Thyroid gland (tissue), 4 donors: ENCODE measurements at regions not wholly inside any gene's neighbourhood (a gene's known extent, or its start where the extent isn't known, plus 50 kb on each side); places are given as distances from the start of the nearest gene placed in this dataset.

Experiments
- DNase-seq, 2 donors: peaks; one replicate each; pipeline ENCODE4 v3.0.0-alpha.2; 2019
- H3K27ac ChIP-seq, 3 donors: fragments of 200-600 bp; sonication (generic); 1 replicate in 2 of 3; 2 replicates in 1 of 3; pipeline ENCODE4 v1.5.1; 2016 to 2019; ENCODE audit warnings: mild to moderate bottlenecking in 1 of 3, moderate library complexity in 1 of 3
- H3K27me3 ChIP-seq: fragments of 200-600 bp; sonication (generic); one replicate; pipeline ENCODE4 v1.5.1; 2019
- H3K36me3 ChIP-seq, 2 donors: fragments of 200-600 bp; sonication (generic); one replicate each; pipeline ENCODE4 v1.5.1; 2016 to 2019
- H3K4me1 ChIP-seq, 2 donors: fragments of 200-600 bp; sonication (generic); one replicate each; pipeline ENCODE4 v1.5.1; 2017 to 2019
- H3K4me3 ChIP-seq, 3 donors: fragments of 200-600 bp; sonication (generic); replicated peaks in 1 of 3; 1 replicate in 2 of 3; 2 replicates in 1 of 3; pipeline ENCODE4 v1.5.1; 2016; ENCODE audit warnings: mild to moderate bottlenecking in 1 of 3
- H3K9me3 ChIP-seq: fragments of 200-600 bp; sonication (generic); one replicate; pipeline ENCODE4 v1.5.1; 2017
- CTCF ChIP-seq, 6 experiments: fragments of 200-600 bp in 3 of 6; fragments of 450-650 bp in 3 of 6; sonication (generic) in 3 of 6; IDR thresholded peaks; one replicate each; pipeline ENCODE4 v1.5.1; 2016 to 2019; ENCODE audit warnings: antibody characterized with exemption in 6 of 6, mild to moderate bottlenecking in 2 of 6, inconsistent platforms in 1 of 6, moderate library complexity in 1 of 6
- POLR2A ChIP-seq, 2 donors: fragments of 450-650 bp; IDR thresholded peaks; one replicate each; pipeline ENCODE4 v1.6.1; 2017; ENCODE audit warnings: antibody characterized with exemption in 2 of 2, mild to moderate bottlenecking in 2 of 2, moderate library complexity in 1 of 2
- WGBS, 2 donors: methylation state at CpG; one replicate each; pipeline ENCODE4 v1.1.5; 2017; 5-methylcytosine and 5-hydroxymethylcytosine counted together
- intact Hi-C: fragments of 100-400 bp; cut with DNase I; formaldehyde crosslinking; loops from one replicate; pipeline ENCODE4 v1.15.1; 2023

- H3K27me3 ChIP-seq = no peaks in the 10 kb centered on the region
- H3K4me3 ChIP-seq = no peak overlapping the region
- no peak overlapping the region for H3K27ac ChIP-seq
- no peaks in the 10 kb centered on the region for H3K4me1 ChIP-seq
- no peaks in the 10 kb centered on the region for H3K9me3 ChIP-seq
- WGBS, 2 donors = 92 to 93% methylated on average over 2 of the region's 2 CpGs
- intact Hi-C loops = no loop called here
- TF ChIP-seq CTCF (IDR thresholded peaks at IDR 0.05) = no peak
- TF ChIP-seq POLR2A (IDR thresholded peaks at IDR 0.05) = no peak
- DNase-seq = no peak
- H3K36me3 ChIP-seq = no peaks in the 10 kb centered on the region
Measured at GRCh38 chr5:143758015-143758414, 53.9 kb upstream of the HMHB1 start.

GRCh38 chr5:143757116-143757515 is 54.8 kb upstream of the HMHB1 start:
- intact Hi-C loops = no loop called here
- Histone ChIP-seq H3K36me3 (no peaks in the 10 kb centered on the region), H3K9me3 (no peaks in the 10 kb centered on the region), H3K4me3 (no peak overlapping the region), H3K27ac (no peak overlapping the region), H3K4me1 (no peaks in the 10 kb centered on the region), H3K27me3 (no peaks in the 10 kb centered on the region)
- no peak for DNase-seq
- WGBS, 2 donors = 76 to 95% methylated on average over 2 of the region's 2 CpGs
- TF ChIP-seq CTCF (IDR thresholded peaks at IDR 0.05) = no peak
- no peak for TF ChIP-seq POLR2A (IDR thresholded peaks at IDR 0.05)

GRCh38 chr5:143755966-143756365 is 56.0 kb upstream of the HMHB1 start:
- Histone ChIP-seq H3K4me3 (no peak overlapping the region), H3K9me3 (no peaks in the 10 kb centered on the region), H3K36me3 (no peaks in the 10 kb centered on the region), H3K4me1 (no peaks in the 10 kb centered on the region), H3K27me3 (no peaks in the 10 kb centered on the region), H3K27ac (no peak overlapping the region)
- TF ChIP-seq POLR2A (IDR thresholded peaks at IDR 0.05) = no peak
- TF ChIP-seq CTCF (IDR thresholded peaks at IDR 0.05) = no peak
- DNase-seq = no peak
- intact Hi-C loops = no loop called here
- 48 to 54% methylated on average over 1 of the region's 1 CpG for WGBS, 2 donors

- H3K9me3 ChIP-seq = no peaks in the 10 kb centered on the region
- peaks cover 0 to 4% of the 10 kb centered on the region in 2 donors for H3K4me1 ChIP-seq
- intact Hi-C loops = no loop called here
- 80 to 81% methylated on average over 7 of the region's 9 CpGs for WGBS, 2 donors
- H3K36me3 ChIP-seq = no peaks in the 10 kb centered on the region
- H3K4me3 ChIP-seq = no peak overlapping the region
- TF ChIP-seq POLR2A (IDR thresholded peaks at IDR 0.05) = no peak
- TF ChIP-seq CTCF (IDR thresholded peaks at IDR 0.05) = no peak
- H3K27ac ChIP-seq = no peak overlapping the region
- DNase-seq = peak; percentile 33 to 54
- H3K27me3 ChIP-seq = no peaks in the 10 kb centered on the region
Measured at GRCh38 chr5:143752165-143752850, 59.7 kb upstream of the HMHB1 start.

- Histone ChIP-seq H3K4me3 (no peak overlapping the region), H3K4me1 (peaks cover 0 to 4% of the 10 kb centered on the region in 2 donors), H3K27me3 (no peaks in the 10 kb centered on the region), H3K9me3 (no peaks in the 10 kb centered on the region), H3K27ac (no peak overlapping the region), H3K36me3 (no peaks in the 10 kb centered on the region)
- no peak for DNase-seq
- TF ChIP-seq POLR2A (IDR thresholded peaks at IDR 0.05) (no peak), CTCF (IDR thresholded peaks at IDR 0.05) (no peak)
- WGBS, 2 donors = 83 to 90% methylated on average over 4 of the region's 4 CpGs
- intact Hi-C loops = no loop called here
Measured at GRCh38 chr5:143751342-143751741, 60.6 kb upstream of the HMHB1 start.
